ENCODE measurements at regions not wholly inside any gene's neighbourhood (a gene's known extent, or its start where the extent isn't known, plus 50 kb on each side); places are given as distances from the start of the nearest gene placed in this dataset.

- 16% methylated on average over 3 of the region's 3 CpGs for WGBS (ENCODE audit: insufficient coverage, insufficient replicate concordance, low lambda C conversion rate, missing lambda C conversion rate)
- in situ Hi-C loops (cut with MboI) = no loop called here
- no peak for FAIRE-seq
These were observed 1259.0 kb upstream of the C9orf72 start for GRCh38 chr9:28832168-28832770.

More at GRCh38 chr9:28832168-28832770, 1259.0 kb upstream of the C9orf72 start:
- Histone ChIP-seq H3K9ac (ENCODE audit: control insufficient read depth, insufficient read depth, low read length) (no peak overlapping the region), H3K27me3 (replicated peaks in 1 of 2; ENCODE audit: control insufficient read depth in 2 of 2, insufficient read depth in 2 of 2, low read length in 1 of 2) (no peaks in the 10 kb centered on the region), H4K20me1 (ENCODE audit: control insufficient read depth, insufficient read depth) (no peaks in the 10 kb centered on the region), H3K27ac (ENCODE audit: control insufficient read depth, insufficient read depth) (no peak overlapping the region), H3K79me2 (ENCODE audit: control insufficient read depth, insufficient read depth, low read length) (no peaks in the 10 kb centered on the region), H3K4me3 (no peak overlapping the region), H2AFZ (ENCODE audit: control insufficient read depth, low read depth, low read length) (no peak overlapping the region), H3K4me2 (ENCODE audit: control insufficient read depth, insufficient read depth) (no peak overlapping the region), H3K9me3 (replicated peaks; ENCODE audit: control insufficient read depth, insufficient read depth, low read length) (no peaks in the 10 kb centered on the region), H3K4me1 (ENCODE audit: control insufficient read depth, insufficient read depth, low read length) (no peaks in the 10 kb centered on the region), H3K36me3 (ENCODE audit: control insufficient read depth in 2 of 2, insufficient read depth in 2 of 2, low read length in 1 of 2) (no peaks in the 10 kb centered on the region)
- POLR2A ChIA-PET = no interaction called here
- BruUV-seq (replicated peaks) = no TSS peak
- intact Hi-C loops (cut with micrococcal nuclease; ENCODE audit: unreplicated experiment) = loop anchor here (5.0 kb wide), 1 partner anchor 55 kb away; no protein-coding TSS in a partner anchor
- TF ChIP-seq, protein P1, sequence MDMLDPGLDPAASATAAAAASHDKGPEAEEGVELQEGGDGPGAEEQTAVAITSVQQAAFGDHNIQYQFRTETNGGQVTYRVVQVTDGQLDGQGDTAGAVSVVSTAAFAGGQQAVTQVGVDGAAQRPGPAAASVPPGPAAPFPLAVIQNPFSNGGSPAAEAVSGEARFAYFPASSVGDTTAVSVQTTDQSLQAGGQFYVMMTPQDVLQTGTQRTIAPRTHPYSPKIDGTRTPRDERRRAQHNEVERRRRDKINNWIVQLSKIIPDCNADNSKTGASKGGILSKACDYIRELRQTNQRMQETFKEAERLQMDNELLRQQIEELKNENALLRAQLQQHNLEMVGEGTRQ (IDR thresholded peaks at IDR 0.05; ENCODE audit: borderline replicate concordance, low read depth, low read length) = no peak
- no peak for TF ChIP-seq POU2F2 (IDR thresholded peaks at IDR 0.05; ENCODE audit: borderline replicate concordance, low read depth, low read length)
- TF ChIP-seq NFXL1 (IDR thresholded peaks at IDR 0.05; ENCODE audit: borderline replicate concordance) = no peak
- TF ChIP-seq, protein P2, sequence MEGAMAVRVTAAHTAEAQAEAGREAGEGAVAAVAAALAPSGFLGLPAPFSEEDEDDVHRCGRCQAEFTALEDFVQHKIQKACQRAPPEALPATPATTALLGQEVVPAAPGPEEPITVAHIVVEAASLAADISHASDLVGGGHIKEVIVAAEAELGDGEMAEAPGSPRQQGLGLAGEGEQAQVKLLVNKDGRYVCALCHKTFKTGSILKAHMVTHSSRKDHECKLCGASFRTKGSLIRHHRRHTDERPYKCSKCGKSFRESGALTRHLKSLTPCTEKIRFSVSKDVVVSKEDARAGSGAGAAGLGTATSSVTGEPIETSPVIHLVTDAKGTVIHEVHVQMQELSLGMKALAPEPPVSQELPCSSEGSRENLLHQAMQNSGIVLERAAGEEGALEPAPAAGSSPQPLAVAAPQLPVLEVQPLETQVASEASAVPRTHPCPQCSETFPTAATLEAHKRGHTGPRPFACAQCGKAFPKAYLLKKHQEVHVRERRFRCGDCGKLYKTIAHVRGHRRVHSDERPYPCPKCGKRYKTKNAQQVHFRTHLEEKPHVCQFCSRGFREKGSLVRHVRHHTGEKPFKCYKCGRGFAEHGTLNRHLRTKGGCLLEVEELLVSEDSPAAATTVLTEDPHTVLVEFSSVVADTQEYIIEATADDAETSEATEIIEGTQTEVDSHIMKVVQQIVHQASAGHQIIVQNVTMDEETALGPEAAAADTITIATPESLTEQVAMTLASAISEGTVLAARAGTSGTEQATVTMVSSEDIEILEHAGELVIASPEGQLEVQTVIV (IDR thresholded peaks at IDR 0.05; ENCODE audit: borderline replicate concordance, partially characterized antibody) = no peak
- no peak for TF ChIP-seq NRF1 (conservative IDR thresholded peaks at IDR 0.05; ENCODE audit: low read depth, low read length)
- TF ChIP-seq RBBP5 (conservative IDR thresholded peaks at IDR 0.05) = no peak
- TF ChIP-seq HDGF (IDR thresholded peaks at IDR 0.05) = no peak
- TF ChIP-seq ASH2L (IDR thresholded peaks at IDR 0.05; ENCODE audit: borderline replicate concordance, low read depth) = no peak
- TF ChIP-seq ATF7 (IDR thresholded peaks at IDR 0.05; ENCODE audit: low read depth) = no peak
- no peak for TF ChIP-seq PAX8 (IDR thresholded peaks at IDR 0.05)
- TF ChIP-seq, protein P3, sequence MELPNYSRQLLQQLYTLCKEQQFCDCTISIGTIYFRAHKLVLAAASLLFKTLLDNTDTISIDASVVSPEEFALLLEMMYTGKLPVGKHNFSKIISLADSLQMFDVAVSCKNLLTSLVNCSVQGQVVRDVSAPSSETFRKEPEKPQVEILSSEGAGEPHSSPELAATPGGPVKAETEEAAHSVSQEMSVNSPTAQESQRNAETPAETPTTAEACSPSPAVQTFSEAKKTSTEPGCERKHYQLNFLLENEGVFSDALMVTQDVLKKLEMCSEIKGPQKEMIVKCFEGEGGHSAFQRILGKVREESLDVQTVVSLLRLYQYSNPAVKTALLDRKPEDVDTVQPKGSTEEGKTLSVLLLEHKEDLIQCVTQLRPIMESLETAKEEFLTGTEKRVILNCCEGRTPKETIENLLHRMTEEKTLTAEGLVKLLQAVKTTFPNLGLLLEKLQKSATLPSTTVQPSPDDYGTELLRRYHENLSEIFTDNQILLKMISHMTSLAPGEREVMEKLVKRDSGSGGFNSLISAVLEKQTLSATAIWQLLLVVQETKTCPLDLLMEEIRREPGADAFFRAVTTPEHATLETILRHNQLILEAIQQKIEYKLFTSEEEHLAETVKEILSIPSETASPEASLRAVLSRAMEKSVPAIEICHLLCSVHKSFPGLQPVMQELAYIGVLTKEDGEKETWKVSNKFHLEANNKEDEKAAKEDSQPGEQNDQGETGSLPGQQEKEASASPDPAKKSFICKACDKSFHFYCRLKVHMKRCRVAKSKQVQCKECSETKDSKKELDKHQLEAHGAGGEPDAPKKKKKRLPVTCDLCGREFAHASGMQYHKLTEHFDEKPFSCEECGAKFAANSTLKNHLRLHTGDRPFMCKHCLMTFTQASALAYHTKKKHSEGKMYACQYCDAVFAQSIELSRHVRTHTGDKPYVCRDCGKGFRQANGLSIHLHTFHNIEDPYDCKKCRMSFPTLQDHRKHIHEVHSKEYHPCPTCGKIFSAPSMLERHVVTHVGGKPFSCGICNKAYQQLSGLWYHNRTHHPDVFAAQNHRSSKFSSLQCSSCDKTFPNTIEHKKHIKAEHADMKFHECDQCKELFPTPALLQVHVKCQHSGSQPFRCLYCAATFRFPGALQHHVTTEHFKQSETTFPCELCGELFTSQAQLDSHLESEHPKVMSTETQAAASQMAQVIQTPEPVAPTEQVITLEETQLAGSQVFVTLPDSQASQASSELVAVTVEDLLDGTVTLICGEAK (IDR thresholded peaks at IDR 0.05; ENCODE audit: borderline replicate concordance) = no peak
- TF ChIP-seq DPF2 (IDR thresholded peaks at IDR 0.05) = no peak
- SMC1A ChIA-PET (ENCODE audit: uncharacterized antibody, unreplicated experiment) = no interaction called here
- RAD21 ChIA-PET (ENCODE audit: unreplicated experiment) = no interaction called here
- CTCF ChIA-PET = no interaction called here
- ATAC-seq (no peak), DNase-seq (ENCODE audit: low read depth, low spot score) (no peak)
